HEK293 (cell line): ENCODE measurements at regions not wholly inside any gene's neighbourhood (a gene's known extent, or its start where the extent isn't known, plus 50 kb on each side); places are given as distances from the start of the nearest gene placed in this dataset.
A peak's percentile ranks its signal among the peaks of the same experiment; 100 is the strongest.

ENCODE experiments used
- CTCF ChIA-PET: fragments of 350-600 bp; formaldehyde crosslinking; extraction: SDS; loops from one replicate; lab custom pipeline; 2021; ENCODE audit warnings: antibody characterized with exemption; lab: Yijun Ruan, JAX
- POLR2A ChIA-PET: fragments of 300-600 bp; formaldehyde crosslinking; extraction: SDS; loops from one replicate; lab custom pipeline; 2020; ENCODE audit warnings: antibody characterized with exemption, inconsistent platforms; lab: Yijun Ruan, JAX
- H3K27ac ChIP-seq: fragments of 200-500 bp; sonication (Bioruptor generic); 2 replicates; pipeline ENCODE4 v1.5.1; 2014; ENCODE audit warnings: low read depth, low read length, control low read depth, inconsistent platforms; ENCODE audit errors: extremely low read depth
- H3K36me3 ChIP-seq, 2 experiments: fragments of 200-500 bp in 1 of 2; sonication (Bioruptor generic) in 1 of 2; 1 replicate in 1 of 2; 2 replicates in 1 of 2; pipeline ENCODE4 v1.5.1; 2014 to 2017; ENCODE audit warnings: inconsistent platforms in 2 of 2, low read length in 2 of 2; ENCODE audit not compliant: control insufficient read depth in 2 of 2, insufficient read depth in 1 of 2
- H3K4me1 ChIP-seq: fragments of 200-500 bp; sonication (Bioruptor generic); 2 replicates; pipeline ENCODE4 v1.5.1; 2014; ENCODE audit warnings: mild to moderate bottlenecking, low read length, inconsistent platforms; ENCODE audit not compliant: control insufficient read depth, insufficient read depth
- H3K4me3 ChIP-seq: 2 replicates; pipeline ENCODE4 v1.5.1; 2011; ENCODE audit warnings: low read depth, mild to moderate bottlenecking, control low read depth, low read length, moderate library complexity
- H3K9me3 ChIP-seq: fragments of 200-500 bp; sonication (Bioruptor generic); 2 replicates; pipeline ENCODE4 v1.5.1; 2014; ENCODE audit warnings: low read depth, low read length, inconsistent platforms; ENCODE audit not compliant: control insufficient read depth, insufficient read depth
- EGR2 ChIP-seq: fragments of 450-650 bp; formaldehyde crosslinking; IDR thresholded peaks from 2 replicates; pipeline ENCODE4 v1.5.1; 2016; ENCODE audit warnings: low read depth, missing biosample characterization, missing genetic modification characterization
- HIC1 ChIP-seq: fragments of 450-650 bp; formaldehyde crosslinking; IDR thresholded peaks from 2 replicates; pipeline ENCODE4 v1.5.1; 2016; ENCODE audit warnings: missing biosample characterization, missing genetic modification characterization
- PRDM10 ChIP-seq: fragments of 450-650 bp; formaldehyde crosslinking; IDR thresholded peaks from 2 replicates; pipeline ENCODE4 v1.5.1; 2016; ENCODE audit warnings: missing biosample characterization, missing genetic modification characterization
- PRDM4 ChIP-seq: fragments of 450-650 bp; formaldehyde crosslinking; IDR thresholded peaks from 2 replicates; pipeline ENCODE4 v1.5.1; 2017; ENCODE audit warnings: missing biosample characterization, missing genetic modification characterization
- SETDB1 ChIP-seq: IDR thresholded peaks from one replicate; pipeline ENCODE4 v1.6.1; 2017; ENCODE audit warnings: mild to moderate bottlenecking, low read length, moderate library complexity, mixed read lengths; ENCODE audit not compliant: insufficient read length
- TRIM28 ChIP-seq: IDR thresholded peaks from 2 replicates; pipeline ENCODE4 v1.6.1; 2011; ENCODE audit warnings: low read length, control low read depth, borderline replicate concordance
- YY1 ChIP-seq: fragments of 450-650 bp; formaldehyde crosslinking; IDR thresholded peaks from 2 replicates; pipeline ENCODE4 v1.5.1; 2018; ENCODE audit warnings: missing biosample characterization, missing genetic modification characterization
- ZFP69B ChIP-seq: fragments of 450-650 bp; formaldehyde crosslinking; IDR thresholded peaks from 2 replicates; pipeline ENCODE4 v1.5.1; 2016; ENCODE audit warnings: missing biosample characterization, missing genetic modification characterization
- ZNF10 ChIP-seq: fragments of 450-650 bp; formaldehyde crosslinking; IDR thresholded peaks from 2 replicates; pipeline ENCODE4 v1.5.1; 2017; ENCODE audit warnings: missing biosample characterization, missing genetic modification characterization
- ZNF121 ChIP-seq: fragments of 450-650 bp; formaldehyde crosslinking; IDR thresholded peaks from 2 replicates; pipeline ENCODE4 v1.5.1; 2016; ENCODE audit warnings: missing biosample characterization, missing genetic modification characterization
- ZNF24 ChIP-seq: fragments of 450-650 bp; formaldehyde crosslinking; IDR thresholded peaks from 2 replicates; pipeline ENCODE4 v1.5.1; 2016; ENCODE audit warnings: missing biosample characterization, missing genetic modification characterization
- ZNF248 ChIP-seq: fragments of 450-650 bp; formaldehyde crosslinking; IDR thresholded peaks from 2 replicates; pipeline ENCODE4 v1.5.1; 2017; ENCODE audit warnings: missing biosample characterization, missing genetic modification characterization
- ZNF37A ChIP-seq: fragments of 450-650 bp; IDR thresholded peaks from 2 replicates; pipeline ENCODE4 v1.5.1; 2018; ENCODE audit warnings: missing biosample characterization, missing genetic modification characterization
- ZNF529 ChIP-seq: fragments of 450-650 bp; formaldehyde crosslinking; IDR thresholded peaks from 2 replicates; pipeline ENCODE4 v1.5.1; 2017; ENCODE audit warnings: missing genetic modification characterization, missing biosample characterization; ENCODE audit not compliant: insufficient replicate concordance
- ZNF558 ChIP-seq: fragments of 450-650 bp; formaldehyde crosslinking; IDR thresholded peaks from 2 replicates; pipeline ENCODE4 v1.5.1; 2016; ENCODE audit warnings: missing biosample characterization, missing genetic modification characterization
- ZNF585B ChIP-seq: fragments of 450-650 bp; formaldehyde crosslinking; IDR thresholded peaks from 2 replicates; pipeline ENCODE4 v1.5.1; 2016; ENCODE audit warnings: missing biosample characterization, missing genetic modification characterization
- ZNF792 ChIP-seq: fragments of 450-650 bp; formaldehyde crosslinking; IDR thresholded peaks from 2 replicates; pipeline ENCODE4 v1.5.1; 2016; ENCODE audit warnings: missing biosample characterization, missing genetic modification characterization
- TF ChIP-seq, protein P1 (sequence below): fragments of 450-650 bp; formaldehyde crosslinking; IDR thresholded peaks from 2 replicates; pipeline ENCODE4 v1.5.1; 2016; ENCODE audit warnings: missing biosample characterization, missing genetic modification characterization

GRCh38 chr3:8443829-8444791 lies 57.5 kb upstream of the LMCD1 start (continued):
- no peak for TF ChIP-seq ZNF10 (tag by site-specific recombination)
- peak; percentile 75; the same call in 1 of the 2 replicates for TF ChIP-seq EGR2
- TF ChIP-seq ZFP69B (tag by site-specific recombination): peak; percentile 51; the same call in 1 of the 2 replicates
- TF ChIP-seq TRIM28: peak; percentile 54; the same call in 1 of the 2 replicates
- TF ChIP-seq PRDM10 (tag by site-specific recombination): peak; percentile 67
- TF ChIP-seq, protein P1, sequence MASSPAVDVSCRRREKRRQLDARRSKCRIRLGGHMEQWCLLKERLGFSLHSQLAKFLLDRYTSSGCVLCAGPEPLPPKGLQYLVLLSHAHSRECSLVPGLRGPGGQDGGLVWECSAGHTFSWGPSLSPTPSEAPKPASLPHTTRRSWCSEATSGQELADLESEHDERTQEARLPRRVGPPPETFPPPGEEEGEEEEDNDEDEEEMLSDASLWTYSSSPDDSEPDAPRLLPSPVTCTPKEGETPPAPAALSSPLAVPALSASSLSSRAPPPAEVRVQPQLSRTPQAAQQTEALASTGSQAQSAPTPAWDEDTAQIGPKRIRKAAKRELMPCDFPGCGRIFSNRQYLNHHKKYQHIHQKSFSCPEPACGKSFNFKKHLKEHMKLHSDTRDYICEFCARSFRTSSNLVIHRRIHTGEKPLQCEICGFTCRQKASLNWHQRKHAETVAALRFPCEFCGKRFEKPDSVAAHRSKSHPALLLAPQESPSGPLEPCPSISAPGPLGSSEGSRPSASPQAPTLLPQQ: peak; percentile 90

DNA sequence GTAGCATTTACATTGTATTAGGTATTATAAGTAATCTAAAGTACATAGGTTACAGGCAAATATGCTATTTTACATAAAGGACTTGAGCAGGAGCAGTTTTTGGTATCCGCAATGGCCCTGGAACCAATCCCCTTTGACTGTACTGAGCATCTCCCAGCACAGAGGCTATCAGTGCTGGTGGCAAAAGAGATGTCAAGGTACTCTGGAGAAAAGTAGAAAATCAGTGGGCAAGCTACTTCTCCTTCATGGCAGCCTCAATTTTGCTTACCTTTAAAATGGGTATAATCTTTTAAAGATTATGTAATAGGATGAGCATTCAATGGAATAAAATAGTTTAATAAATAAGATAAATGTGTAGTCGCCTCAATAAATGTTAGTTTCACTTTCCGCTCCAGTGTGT lies 56.7 kb upstream of the LMCD1 start:
- Histone ChIP-seq H3K4me1 (peaks cover 7% of the 10 kb centered on the region; the same call in 1 of the 2 replicates), H3K36me3 (no peaks in the 10 kb centered on the region), H3K9me3 (no peaks in the 10 kb centered on the region), H3K4me3 (no peak overlapping the region), H3K27ac (no peak overlapping the region)
- ChIA-PET POLR2A (no interaction called here), CTCF (interaction anchor here (0.6 to 4.2 kb wide), 8 partner anchors 11 to 218 kb away, joined by 3 to 21 read pairs (median 4); no protein-coding TSS in a partner anchor)
- TF ChIP-seq HIC1 (no peak), ZNF248 (tag by site-specific recombination) (no peak), PRDM4 (no peak), YY1 (tag by site-specific recombination) (no peak), ZNF529 (no peak), ZNF792 (tag by site-specific recombination) (no peak), ZNF37A (tag by site-specific recombination) (no peak), ZNF121 (tag by site-specific recombination) (no peak), ZNF585B (no peak), SETDB1 (no peak), ZNF558 (tag by site-specific recombination) (no peak), ZNF24 (tag by site-specific recombination) (no peak)
